HG02870 (cell line): ENCODE measurements at regions not wholly inside any gene's neighbourhood (a gene's known extent, or its start where the extent isn't known, plus 50 kb on each side); places are given as distances from the start of the nearest gene placed in this dataset.

Source experiments
- ATAC-seq: cut with Tn5 transposase; IDR thresholded peaks from one replicate; pipeline ENCODE4 v1.9.1; 2021; ENCODE audit warnings: mild to moderate bottlenecking, moderate library complexity; ENCODE audit not compliant: unreplicated experiment

DNA sequence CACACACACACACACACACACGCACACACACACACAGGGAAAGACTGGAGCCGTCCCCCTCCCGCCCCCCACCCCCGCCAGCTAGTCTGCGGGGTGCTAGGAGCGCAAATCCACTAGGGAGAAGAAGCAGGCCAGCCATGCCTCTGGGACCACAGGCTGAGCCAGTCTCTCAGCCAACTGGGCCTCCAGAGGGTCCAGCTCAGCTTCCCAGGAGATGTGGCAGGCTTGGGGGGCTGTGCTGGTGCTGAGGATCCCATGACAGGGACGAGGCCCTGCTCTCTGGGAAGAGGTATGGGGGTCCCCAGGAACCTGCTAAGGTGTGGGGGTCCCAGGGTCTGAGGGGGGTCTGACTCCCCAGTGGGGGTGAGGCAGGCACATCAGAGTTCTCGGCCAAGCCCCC is 133.5 kb downstream of the NCOR2 start:
- no peak for ATAC-seq

DNA sequence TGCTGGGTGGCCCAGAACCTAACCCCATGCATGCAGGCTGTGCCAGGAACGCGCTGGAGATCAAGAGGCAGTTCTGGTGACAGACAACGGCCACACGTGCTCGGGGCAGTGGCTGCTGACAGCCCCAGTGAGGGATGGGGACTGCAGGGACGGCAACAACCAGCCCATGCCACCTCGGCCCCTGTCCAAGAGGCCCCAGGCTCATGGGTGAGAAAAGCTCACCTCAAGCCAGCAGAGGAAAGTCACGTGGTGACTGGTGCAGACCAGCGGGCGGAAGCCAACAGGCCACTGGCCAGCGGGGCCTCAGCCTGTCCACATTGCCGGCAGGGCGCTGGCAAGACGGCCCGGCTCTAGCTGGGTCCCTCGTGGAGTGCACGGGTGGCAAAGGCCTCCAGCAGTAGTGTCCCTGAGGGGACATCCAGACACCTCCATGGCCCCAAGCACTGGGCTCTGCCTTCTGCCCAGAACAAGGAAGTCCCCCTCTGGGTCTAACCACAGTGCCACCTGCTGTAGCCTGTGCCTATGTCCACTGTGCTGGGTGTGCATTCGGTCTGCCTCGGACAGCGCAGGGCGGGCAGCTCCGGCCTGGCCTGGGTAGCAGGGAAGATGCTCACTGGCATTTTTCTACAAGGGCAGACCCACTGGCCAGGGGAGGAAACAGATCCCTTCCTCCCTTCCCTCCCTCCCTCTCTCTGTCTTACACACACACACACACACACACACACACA is 134.1 kb downstream of the NCOR2 start:
- no peak for ATAC-seq

DNA sequence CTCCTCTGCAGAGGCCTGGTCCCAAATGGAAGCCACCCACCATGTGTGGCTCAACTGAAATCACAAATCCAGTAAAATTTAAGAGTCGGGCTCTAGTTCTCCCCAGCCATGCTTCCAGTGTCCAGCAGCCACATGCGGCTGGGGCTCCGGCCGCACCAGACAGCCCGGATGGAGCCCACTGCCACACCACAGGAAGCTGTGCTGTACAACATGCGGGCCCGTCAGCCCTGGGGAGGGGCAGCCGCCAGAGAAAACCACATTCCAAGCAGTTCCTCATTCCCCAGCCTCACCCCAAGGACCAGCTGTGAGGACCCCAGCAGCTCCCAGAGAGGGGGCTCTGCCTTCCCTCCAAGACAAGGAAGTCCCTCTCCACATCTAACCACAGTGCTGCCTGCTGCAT is 135.0 kb downstream of the NCOR2 start:
- ATAC-seq, result no peak

DNA sequence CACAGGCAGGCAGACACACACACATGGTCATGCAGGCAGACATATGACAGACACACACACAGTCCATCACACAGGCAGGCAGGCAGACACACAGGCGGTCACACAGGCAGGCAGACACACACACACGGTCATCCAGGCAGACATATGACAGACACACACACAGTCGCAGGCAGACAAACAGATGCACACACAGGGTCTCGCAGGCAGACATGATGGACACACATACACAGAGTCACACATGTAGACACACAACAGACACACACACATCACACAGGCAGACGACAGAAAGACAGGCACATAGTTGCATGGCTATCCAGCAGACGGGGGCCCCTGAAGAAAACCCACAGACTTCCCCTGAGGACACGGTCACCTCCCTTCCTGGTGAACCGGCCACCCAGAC is 135.4 kb downstream of the NCOR2 start:
- no peak for ATAC-seq

DNA sequence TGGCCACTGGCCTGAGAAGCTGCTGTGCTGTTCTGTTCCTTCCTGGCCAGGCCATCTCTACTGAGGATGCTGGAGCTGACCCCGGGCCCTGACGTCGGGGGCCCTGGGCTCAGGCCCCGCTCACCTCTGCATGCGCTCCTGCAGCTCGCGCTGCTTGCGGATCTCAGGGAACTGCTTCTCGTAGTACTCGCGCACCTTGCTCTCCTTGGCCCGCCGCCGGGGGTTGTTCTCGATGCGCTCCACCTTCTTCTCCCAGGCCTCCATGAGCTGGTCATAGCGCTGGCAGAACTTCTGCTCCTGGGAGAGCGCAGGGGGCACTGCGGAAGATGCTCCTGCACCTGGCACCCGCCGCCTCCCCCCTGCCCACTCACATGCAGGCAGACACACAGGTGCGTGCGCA is 135.6 kb downstream of the RFLNA start:
- ATAC-seq, result no peak

DNA sequence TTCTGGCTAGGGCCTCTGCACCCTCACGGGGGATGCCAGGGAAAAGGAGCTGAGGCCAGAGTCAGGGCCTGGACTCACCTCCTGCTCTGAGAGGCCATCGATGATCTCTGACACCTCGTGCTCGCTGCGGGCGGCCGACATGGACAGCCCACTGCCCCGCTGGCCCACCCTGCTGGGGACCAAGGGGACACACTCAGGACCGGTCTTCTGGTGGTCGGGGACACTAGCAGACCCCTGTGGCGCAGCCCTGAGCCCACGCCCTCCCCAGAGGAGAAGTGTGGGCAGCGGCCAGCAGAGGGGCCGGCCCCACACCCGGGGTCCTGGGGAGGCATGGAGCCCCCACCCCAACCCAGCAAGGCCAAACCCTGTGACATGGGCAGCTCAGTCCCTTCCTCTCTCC is 134.6 kb downstream of the RFLNA start:
- ATAC-seq, result no peak

DNA sequence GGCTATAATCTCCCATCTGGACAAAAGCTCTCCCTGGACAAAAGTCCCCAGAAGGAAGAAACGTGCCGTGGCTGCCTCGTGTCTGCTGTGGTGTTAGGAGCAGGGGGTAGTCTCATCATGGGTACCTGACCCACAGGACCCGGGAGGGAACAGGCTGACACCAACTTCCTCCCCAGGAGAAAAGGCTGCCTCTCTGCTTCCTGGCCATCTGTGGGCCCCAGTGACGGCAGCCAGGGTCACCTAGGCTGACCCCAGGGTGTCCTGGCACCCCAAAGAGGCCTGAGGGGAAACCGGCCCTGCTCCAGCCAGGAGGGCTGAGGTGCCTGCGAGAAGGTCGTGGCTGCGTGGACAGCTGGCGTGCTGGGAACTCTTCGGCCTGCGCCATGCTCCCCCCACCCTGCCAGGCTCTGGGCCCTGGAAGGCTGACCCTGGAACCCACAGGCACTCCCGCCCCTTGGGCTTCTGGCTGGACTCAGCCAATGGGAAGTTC is 133.9 kb downstream of the RFLNA start:
- no peak for ATAC-seq

DNA sequence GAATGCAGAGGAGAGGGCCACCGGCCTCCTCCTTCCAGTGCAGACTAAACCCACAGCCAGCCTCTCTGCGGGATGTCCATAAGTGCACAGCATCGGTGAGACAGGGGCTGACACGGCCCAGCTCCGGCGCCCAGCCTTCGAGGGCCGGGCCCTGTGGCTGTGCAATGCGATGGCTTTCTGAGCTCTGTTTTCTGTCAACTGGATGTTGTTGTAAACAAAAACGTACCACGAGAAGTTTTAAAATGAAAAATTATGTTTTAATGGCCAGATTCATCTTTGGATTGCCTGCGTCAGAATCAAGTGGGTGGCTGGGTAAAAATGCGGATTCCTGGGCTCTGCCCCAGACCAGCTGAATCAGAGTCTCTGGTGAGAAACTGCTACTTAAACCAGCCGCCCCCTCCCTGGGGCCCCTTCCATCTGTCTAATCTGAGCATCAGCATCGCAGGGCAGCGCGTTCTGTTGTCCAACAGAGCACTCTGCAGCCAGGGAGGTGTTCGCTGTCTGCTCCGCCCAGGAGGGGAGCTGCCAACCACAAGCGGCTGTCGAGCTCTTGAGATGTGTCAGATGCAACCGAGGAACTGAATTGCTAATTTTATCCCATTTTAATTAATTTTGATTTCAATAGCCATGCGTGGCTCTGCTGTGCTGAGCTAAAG is 133.4 kb downstream of the RFLNA start:
- ATAC-seq, result no peak

DNA sequence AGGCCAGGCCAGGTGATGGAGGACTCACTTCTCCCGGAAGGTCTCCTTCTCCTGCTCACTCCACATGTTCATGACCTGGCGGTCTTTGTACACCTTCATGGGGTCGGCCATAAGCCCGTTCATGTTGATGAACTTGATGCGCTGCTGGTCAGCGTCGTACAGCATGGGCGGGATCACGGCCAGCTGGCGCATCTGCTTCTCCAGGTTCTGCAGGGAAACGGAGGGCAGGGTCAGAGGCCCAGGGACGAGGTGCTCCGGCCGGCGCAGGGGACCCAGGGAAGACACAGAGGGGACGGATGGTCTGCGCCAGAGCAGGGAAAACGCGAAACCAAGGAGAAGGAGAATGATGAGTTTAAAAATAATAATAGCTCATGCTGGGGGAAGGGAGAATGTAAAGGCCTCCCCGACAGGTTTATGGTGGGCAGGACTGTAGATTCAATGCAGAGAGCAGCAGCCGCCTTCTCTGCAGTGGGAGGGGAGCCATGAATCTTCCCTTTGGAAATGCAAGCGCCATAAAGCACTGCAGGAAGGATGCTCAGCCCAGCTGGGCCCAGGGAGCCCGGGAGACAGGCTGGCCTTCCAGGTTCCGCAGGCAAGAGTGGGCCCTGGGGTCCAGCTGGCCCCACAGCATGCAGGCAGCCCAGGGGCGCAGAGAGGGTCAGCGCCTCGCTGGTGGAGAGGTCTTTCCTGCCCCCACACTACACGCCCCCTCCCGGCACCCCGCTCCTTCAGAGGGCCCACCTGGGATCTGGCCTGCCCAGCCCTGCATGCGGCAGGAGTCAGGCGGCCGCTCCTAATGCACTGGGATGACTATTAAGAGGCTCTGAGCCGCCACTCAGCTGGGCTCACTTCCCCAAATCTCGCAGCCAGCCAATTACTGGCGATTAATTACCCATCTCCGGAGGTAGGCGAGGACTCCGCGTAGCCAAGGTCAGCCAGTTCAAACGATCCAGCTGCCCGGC is 132.0 kb downstream of the RFLNA start:
- ATAC-seq, result no peak

DNA sequence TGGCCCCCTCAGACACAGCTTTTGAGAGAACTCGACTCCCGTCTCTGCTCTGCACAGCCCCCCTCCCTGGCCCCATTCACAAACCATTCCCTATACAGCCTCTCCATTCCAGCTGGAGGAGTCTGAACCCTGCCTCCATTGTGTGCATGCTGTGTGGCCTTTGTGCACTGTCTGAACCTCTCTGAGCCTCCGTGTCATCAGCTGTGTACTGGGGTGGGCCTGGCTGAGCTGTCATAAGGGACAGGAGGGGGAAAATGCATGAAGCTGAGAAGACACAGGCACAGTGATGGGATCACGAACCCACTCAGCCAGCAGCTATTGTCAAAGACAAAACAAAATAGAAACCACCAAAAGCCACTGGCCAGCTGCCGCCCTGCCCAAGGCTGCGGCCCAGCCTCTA is 130.8 kb downstream of the RFLNA start:
- ATAC-seq, result no peak

DNA sequence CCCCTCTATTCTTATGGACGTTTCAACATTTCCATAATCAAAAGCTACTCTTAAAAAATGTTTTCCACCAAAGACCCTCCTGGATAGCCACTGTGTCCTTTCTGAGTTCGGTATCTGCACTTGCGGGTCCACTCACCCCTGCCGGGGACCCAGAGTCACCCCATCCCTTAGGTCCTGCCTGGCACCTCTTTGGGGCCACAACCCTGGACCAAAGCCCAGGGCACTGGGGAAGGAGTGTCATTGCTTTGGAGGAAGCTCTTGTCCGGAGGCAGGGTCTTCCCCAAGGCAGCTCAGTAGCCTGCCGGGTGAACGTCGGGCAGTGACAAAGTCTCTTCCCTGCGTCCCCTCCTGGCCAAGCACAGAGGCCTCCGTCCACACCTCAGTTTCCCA is 129.6 kb downstream of the RFLNA start:
- no peak for ATAC-seq

DNA sequence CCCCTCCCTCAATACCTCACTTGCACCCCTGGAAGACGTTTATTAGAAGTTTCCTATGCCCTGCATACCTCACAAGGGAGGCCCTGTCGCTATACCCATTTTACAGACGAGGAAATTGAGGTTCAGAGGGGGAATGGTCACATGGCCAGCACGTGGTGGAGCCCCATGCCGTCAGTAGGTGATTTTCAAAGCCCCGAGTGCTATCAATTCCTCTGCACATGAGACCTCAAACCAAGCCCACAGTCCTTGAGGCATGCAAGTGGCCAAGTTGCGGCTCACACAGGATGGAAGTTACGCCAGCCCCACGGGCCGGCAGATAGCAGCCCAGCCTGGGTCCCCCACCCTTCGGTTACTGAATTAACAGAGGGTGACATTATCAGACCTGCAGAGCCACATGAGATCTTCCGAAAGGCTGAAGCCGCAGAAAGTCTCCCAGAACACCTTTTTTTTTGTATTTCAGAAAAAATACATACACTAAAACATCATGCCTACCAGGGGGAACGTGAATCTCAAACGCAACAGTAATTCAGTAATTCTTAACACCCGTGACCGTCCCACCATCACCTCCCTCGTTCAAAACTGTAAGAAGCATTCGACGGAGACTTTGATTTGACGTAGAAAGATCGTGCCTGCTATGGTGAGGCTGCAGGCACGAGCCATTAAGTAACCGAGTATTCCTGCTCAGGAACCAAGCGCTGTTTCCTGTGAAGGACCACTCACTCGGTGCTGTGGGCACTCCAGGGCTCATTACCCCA is 129.0 kb downstream of the RFLNA start:
- no peak for ATAC-seq

DNA sequence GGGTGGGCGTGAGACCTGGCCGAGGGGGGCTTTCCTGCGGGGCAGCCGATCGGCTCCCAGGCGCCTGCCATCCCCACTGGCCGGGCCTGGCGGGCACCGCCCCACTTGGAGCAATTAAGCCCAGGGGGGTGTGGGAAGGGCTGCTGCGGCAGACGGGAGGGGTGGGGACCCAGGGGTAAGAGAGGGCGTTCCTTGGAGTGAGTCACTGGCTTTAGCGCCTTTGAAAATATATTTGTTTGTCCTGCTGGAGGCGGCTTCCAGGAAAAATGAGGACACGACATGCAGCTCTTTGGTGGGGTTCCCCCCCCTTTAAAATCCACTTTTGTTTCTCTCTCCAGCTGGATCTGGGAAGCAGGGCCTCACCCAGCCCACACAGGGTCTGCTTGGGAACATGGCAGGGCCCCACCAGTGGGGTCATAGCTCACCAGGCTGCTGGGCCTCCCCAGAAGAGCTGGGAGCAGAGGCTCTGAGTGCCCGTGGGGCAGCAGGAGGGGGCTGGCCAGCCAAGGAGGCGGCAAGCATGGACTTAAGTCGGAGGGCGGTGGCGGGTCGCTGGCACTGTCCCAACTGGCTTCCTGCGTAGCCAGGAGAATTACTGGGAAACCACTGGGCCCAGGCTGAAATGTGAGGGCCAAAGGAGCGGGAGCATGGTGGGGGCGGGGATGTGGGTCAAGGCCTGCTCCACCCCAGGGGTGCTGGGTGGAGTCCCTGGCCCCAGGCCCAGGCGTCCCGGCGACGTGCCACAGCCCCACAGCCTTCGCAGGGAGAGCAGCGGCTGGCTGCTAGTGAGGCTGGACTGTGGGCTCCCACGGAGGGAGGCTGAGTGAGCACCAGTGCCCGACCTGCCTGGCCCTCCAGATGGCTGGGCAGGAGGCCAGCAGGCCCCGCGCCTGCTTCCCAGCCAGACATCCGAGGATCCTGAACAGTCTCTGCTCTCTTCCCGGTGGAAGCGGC is 128.0 kb downstream of the RFLNA start:
- ATAC-seq, result no peak

DNA sequence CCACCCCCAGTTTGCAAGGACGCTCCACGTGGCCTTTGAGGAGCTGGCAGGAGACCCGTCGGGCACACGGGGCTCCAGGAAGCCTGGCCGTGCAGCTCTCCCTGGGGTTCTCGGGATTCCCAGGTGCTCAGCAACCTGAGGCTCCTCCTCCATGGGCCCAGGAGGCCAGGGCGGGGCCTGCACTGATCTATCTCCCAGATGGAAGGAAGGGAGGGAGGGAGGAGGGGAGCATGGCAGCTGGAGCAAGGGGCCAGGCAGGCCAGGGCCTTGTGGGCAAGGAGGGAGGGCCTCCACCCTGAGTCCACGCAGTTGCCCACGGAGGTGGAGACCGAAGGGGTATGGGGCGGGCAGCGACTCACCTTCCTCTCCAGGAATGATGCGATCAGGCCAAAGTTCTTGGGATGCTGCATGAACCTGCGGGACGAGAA is 127.3 kb downstream of the RFLNA start:
- ATAC-seq, result no peak

DNA sequence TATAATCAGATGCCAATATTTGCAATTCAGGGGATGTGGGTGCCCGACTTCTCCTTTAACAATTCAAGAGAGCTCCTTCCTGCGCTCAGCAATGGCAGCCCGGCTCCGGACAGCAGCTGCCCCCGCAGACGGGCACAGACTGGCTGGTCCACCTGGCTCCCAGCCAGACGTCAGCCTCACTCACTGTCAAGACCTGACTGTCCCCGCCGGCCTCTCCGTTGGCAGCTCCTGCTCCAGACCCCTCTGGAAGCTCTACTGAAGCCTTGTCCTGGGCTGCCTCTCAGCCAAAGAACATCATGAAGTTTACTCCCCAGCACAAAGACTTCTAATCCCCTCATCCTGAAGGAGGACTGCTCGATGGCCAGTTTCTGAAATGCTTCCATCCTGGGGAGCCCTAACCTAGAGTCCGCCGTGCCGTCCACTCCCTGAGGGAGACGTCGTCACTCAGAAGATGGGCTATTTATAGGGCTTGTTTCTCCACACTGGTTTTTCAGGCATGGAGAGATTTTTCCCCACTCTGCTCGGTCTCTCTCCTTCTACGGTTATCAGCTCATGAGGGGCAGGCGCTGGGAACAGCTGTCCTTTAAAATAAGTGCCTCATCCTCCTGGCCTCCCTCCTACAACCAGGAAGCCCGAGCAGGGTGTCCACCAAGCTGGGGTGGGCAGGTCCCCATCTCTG is 126.2 kb downstream of the RFLNA start:
- ATAC-seq, result no peak

DNA sequence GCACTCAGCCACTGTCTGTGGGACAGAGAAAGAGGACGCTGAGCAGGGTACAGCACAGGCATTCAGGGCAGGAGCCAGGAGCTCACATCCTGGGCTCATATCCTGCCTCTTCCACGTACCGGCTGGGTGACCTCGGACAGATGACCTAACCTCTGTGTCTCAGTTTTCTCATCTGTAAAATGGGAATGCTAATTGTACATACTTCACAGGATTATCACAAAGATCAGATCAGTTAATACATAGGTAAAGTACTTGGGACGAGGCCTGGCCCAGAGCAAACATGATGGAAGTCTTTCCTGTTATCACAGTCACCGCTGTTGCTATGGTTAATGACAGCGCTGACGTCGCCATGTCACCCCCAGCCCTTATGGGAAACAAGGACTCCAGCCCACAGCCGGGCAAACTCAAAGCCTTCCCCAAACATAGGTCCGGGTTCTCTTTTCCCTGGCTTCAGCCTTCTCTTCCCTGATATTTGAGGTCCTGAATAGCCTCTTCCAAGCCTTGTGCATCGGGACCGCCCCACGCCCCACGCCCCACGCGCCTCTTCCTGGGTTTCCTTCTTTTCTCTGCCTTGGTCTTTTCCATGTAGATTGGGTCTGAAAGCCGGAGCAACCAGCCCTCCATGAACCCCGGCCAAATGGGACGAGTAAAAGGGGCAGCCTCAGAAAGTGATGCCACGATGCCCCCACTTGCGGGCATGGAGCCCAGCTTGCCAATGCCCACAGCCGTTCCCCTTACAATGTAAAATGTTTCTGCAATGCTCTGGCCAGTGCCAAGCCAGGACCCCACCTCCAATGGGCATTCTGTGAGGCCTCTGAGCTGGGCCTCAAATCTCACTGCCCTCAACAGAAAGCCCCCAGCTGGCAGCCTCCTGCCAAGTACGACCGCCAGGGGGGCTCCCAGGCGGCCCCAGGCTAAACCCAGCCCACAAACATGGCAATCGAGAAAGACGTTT is 125.4 kb downstream of the RFLNA start:
- no peak for ATAC-seq

DNA sequence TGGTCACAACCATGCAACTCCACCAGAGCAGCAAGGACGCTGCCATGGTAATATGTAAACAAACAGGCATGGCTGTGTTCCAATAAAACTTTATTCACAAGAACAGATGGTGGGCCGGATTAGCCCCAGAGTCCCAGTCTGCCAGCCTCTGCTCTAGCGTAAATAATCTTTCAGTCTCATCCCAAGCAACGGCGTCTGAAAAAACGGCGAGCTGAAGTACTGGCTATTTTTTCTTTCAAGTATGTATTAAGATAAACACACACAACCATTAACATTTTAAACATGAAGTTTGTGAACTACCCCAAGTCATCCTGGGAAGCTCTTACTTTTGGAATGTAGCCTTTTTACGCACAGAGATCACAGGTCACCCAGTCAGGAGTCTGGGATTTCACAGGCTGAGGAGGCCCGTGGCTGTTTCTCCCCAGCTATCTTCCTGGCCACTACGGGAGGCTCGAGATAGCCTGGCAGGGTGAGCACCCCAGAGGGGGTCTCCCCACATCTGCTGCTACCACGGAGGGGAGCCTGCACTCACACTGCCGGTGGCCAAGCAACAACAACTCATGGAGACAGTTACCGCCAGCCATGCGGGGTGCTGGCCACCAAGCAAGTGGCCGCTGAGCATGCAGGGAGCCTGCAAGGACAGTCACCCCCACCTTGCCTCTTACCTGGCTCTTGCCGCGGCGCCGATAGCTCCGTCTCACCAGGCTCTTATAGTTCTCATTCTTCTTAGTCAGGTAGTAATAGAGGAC is 124.6 kb downstream of the RFLNA start:
- ATAC-seq, result no peak
